C4-2B (cell line): ENCODE measurements at regions not wholly inside any gene's neighbourhood (a gene's known extent, or its start where the extent isn't known, plus 50 kb on each side); places are given as distances from the start of the nearest gene placed in this dataset.

ENCODE experiments used
- CTCF ChIP-seq: fragments of 450-650 bp; conservative IDR thresholded peaks from 2 replicates; pipeline ENCODE4 v1.5.1; 2017; ENCODE audit warnings: mild to moderate bottlenecking
- ZFX ChIP-seq: fragments of 450-650 bp; IDR thresholded peaks from 2 replicates; pipeline ENCODE4 v1.6.1; 2017

- TF ChIP-seq CTCF (no peak), ZFX (no peak)
Observed at GRCh38 chr4:173990869-173991210, 292.6 kb downstream of the FBXO8 start.
